ENCODE measurements at regions not wholly inside any gene's neighbourhood (a gene's known extent, or its start where the extent isn't known, plus 50 kb on each side); places are given as distances from the start of the nearest gene placed in this dataset.

DNA sequence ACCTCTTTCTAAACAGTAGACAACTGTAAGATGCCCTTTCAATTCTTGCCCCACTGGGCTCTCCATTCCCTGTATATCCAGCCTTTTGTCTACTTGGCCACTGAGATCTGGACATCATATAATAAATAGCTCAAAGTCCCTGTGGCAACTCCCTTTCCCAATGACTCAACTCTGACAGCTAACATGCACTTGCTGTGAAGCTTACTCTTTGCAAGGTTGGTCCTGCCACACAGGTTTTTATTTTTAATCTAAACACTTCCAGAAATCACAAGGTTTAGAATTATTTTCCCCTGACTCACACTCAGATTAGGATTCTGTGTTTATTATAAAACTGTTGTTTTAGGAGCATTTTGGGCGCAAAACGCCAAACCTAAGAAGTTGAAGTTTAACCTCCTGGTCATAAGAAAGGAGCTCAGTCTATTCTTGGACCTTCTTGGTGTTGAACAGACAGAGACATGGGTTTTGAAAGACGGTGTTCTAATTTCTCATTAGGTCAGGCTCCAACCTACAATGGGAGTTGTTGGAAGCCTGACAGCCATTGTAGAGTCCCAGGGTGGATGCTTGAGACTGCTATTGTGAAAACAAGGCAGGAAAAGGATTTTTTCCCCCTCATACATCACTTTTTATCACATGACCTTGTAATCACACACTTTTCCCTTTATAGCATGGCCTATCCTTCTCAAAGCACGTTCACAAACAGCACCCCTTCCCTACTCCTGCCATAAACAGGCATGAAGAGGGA, 124.7 kb upstream of the SERPINE2 start:
- Mint-ChIP-seq H3K4me1 (ENCODE audit: insufficient read depth, unreplicated experiment) (peaks cover 29% of the 10 kb centered on the region), H3K27ac (ENCODE audit: low read depth, unreplicated experiment) (no peak overlapping the region), H3K27me3 (ENCODE audit: insufficient read depth, unreplicated experiment) (no peaks in the 10 kb centered on the region), H3K9me3 (ENCODE audit: unreplicated experiment) (no peaks in the 10 kb centered on the region), H3K36me3 (ENCODE audit: insufficient read depth, unreplicated experiment) (no peaks in the 10 kb centered on the region), H3K4me3 (ENCODE audit: unreplicated experiment) (no peak overlapping the region)
- DNase-seq (ENCODE audit: unreplicated experiment) = peak; percentile 43
- no TSS peak for BruUV-seq (replicated peaks)
- ChIA-PET CTCF (interaction anchor here (0.6 kb wide), 1 partner anchor 16 kb away, joined by 3 read pairs; no protein-coding TSS in a partner anchor), POLR2A (interaction anchor here (0.6 to 1.0 kb wide), 2 partner anchors 57 to 78 kb away, joined by 3 to 9 read pairs; no protein-coding TSS in a partner anchor)
- intact Hi-C loops (cut with micrococcal nuclease) = no loop called here
- TF ChIP-seq, protein P1, sequence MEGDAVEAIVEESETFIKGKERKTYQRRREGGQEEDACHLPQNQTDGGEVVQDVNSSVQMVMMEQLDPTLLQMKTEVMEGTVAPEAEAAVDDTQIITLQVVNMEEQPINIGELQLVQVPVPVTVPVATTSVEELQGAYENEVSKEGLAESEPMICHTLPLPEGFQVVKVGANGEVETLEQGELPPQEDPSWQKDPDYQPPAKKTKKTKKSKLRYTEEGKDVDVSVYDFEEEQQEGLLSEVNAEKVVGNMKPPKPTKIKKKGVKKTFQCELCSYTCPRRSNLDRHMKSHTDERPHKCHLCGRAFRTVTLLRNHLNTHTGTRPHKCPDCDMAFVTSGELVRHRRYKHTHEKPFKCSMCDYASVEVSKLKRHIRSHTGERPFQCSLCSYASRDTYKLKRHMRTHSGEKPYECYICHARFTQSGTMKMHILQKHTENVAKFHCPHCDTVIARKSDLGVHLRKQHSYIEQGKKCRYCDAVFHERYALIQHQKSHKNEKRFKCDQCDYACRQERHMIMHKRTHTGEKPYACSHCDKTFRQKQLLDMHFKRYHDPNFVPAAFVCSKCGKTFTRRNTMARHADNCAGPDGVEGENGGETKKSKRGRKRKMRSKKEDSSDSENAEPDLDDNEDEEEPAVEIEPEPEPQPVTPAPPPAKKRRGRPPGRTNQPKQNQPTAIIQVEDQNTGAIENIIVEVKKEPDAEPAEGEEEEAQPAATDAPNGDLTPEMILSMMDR (IDR thresholded peaks at IDR 0.05; ENCODE audit: unreplicated experiment) = no peak

DNA sequence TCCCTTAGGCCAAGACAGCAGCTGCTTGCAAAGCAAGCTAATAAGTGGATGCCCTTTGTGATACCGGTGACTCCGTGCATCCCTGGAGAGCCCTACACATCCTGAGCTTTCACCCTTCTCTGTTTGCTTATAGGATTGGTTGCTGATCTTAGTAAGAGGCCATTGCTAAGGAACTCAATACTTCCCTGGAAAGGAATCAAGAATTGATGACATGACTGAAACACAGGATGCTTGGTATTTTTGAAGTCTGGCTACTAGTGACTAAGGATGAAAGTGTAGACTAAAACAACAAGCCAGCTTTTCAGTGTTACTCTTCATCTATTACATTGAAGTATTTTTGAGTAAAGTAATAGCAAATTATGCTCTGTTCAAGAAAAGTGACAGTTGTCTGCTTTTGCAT, 123.0 kb upstream of the SERPINE2 start:
- no peak overlapping the region for H3K27ac Mint-ChIP-seq (ENCODE audit: low read depth, unreplicated experiment)
- no peaks in the 10 kb centered on the region for H3K27me3 Mint-ChIP-seq (ENCODE audit: insufficient read depth, unreplicated experiment)
- TF ChIP-seq, protein P1 (IDR thresholded peaks at IDR 0.05; ENCODE audit: unreplicated experiment) = no peak
- no TSS peak for BruUV-seq (replicated peaks)
- H3K4me3 Mint-ChIP-seq (ENCODE audit: unreplicated experiment) = no peak overlapping the region
- intact Hi-C loops (cut with micrococcal nuclease) = no loop called here
- CTCF ChIA-PET = interaction anchor here (0.6 to 0.9 kb wide), 4 partner anchors 14 to 362 kb away, joined by 3 read pairs; no protein-coding TSS in a partner anchor
- H3K36me3 Mint-ChIP-seq (ENCODE audit: insufficient read depth, unreplicated experiment) = no peaks in the 10 kb centered on the region
- no peak for DNase-seq (ENCODE audit: unreplicated experiment)
- POLR2A ChIA-PET = interaction anchor here (0.6 to 1.6 kb wide), 2 partner anchors 26 to 76 kb away, joined by 4 read pairs; no protein-coding TSS in a partner anchor
- H3K4me1 Mint-ChIP-seq (ENCODE audit: insufficient read depth, unreplicated experiment) = peaks cover 29% of the 10 kb centered on the region
- H3K9me3 Mint-ChIP-seq (ENCODE audit: unreplicated experiment) = no peaks in the 10 kb centered on the region

DNA sequence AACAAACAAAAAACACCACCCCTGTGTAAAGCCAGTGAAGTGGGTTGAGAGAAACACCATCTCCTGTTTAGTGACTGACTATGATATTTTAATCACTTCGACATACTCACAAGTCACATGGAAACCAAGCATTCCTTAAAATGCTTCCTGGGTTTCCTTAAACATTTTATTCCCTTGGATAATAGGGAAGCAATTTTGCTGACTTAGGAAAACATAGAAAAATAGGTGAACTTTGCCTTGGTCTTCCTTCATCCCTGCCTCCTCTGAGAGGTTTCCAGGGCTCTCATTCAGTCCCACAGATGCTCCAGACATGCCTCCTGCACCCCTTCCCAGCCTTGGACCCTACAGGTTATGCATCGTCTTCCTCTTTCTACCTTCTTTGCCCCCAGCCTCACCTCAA, 122.6 kb upstream of the SERPINE2 start:
- no TSS peak for BruUV-seq (replicated peaks)
- intact Hi-C loops (cut with micrococcal nuclease) = no loop called here
- Mint-ChIP-seq H3K9me3 (ENCODE audit: unreplicated experiment) (no peaks in the 10 kb centered on the region), H3K4me1 (ENCODE audit: insufficient read depth, unreplicated experiment) (peaks cover 29% of the 10 kb centered on the region), H3K36me3 (ENCODE audit: insufficient read depth, unreplicated experiment) (no peaks in the 10 kb centered on the region), H3K4me3 (ENCODE audit: unreplicated experiment) (no peak overlapping the region), H3K27me3 (ENCODE audit: insufficient read depth, unreplicated experiment) (no peaks in the 10 kb centered on the region), H3K27ac (ENCODE audit: low read depth, unreplicated experiment) (no peak overlapping the region)
- ChIA-PET CTCF (interaction anchor here (0.6 to 0.9 kb wide), 4 partner anchors 14 to 363 kb away, joined by 3 read pairs; no protein-coding TSS in a partner anchor), POLR2A (interaction anchor here (1.6 kb wide), 1 partner anchor 75 kb away, joined by 4 read pairs; no protein-coding TSS in a partner anchor)
- DNase-seq (ENCODE audit: unreplicated experiment) = no peak
- TF ChIP-seq, protein P1 (IDR thresholded peaks at IDR 0.05; ENCODE audit: unreplicated experiment) = no peak

DNA sequence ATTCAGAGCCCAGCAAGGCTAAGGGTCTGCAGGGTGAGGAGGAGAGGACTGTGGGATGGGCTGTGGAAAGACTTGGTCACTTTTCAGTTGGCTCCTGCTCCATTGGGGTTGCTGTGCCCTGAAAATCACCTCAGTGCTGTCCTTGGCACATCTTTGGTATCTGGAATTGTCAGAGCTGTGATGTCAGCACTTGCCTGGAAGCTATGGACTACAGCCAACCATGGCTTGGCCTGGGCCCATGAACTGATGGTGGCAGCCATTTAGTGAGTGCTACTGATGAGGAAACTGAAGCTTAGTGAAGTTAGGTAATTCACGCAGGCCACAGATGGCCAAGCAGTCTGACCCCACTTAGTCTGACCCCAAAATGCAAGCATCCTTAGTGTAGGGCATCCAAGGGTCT, 121.8 kb upstream of the SERPINE2 start:
- DNase-seq (ENCODE audit: unreplicated experiment) = peak; percentile 90
- intact Hi-C loops (cut with micrococcal nuclease) = no loop called here
- Mint-ChIP-seq H3K9me3 (ENCODE audit: unreplicated experiment) (no peaks in the 10 kb centered on the region), H3K4me3 (ENCODE audit: unreplicated experiment) (no peak overlapping the region), H3K4me1 (ENCODE audit: insufficient read depth, unreplicated experiment) (peaks cover 32% of the 10 kb centered on the region), H3K27ac (ENCODE audit: low read depth, unreplicated experiment) (no peak overlapping the region), H3K36me3 (ENCODE audit: insufficient read depth, unreplicated experiment) (no peaks in the 10 kb centered on the region), H3K27me3 (ENCODE audit: insufficient read depth, unreplicated experiment) (no peaks in the 10 kb centered on the region)
- ChIA-PET CTCF (interaction anchor here (0.9 to 1.3 kb wide), 2 partner anchors 118 to 167 kb away, joined by 4 to 7 read pairs; no protein-coding TSS in a partner anchor), POLR2A (interaction anchor here (0.7 to 1.0 kb wide), 5 partner anchors 15 to 203 kb away, joined by 3 to 4 read pairs (median 3); no protein-coding TSS in a partner anchor)
- no TSS peak for BruUV-seq (replicated peaks)
- TF ChIP-seq, protein P1 (IDR thresholded peaks at IDR 0.05; ENCODE audit: unreplicated experiment) = no peak
